HG02571 (cell line): ENCODE measurements at regions not wholly inside any gene's neighbourhood (a gene's known extent, or its start where the extent isn't known, plus 50 kb on each side); places are given as distances from the start of the nearest gene placed in this dataset.
"Not testable (repeated sequence)": the region's sequence is repeated elsewhere in the genome, so short reads cannot be mapped to it uniquely, and the experiment has no call there.

Source experiments
- ATAC-seq: cut with Tn5 transposase; IDR thresholded peaks from one replicate; pipeline ENCODE4 v1.9.1; 2021; ENCODE audit warnings: mild to moderate bottlenecking, moderate library complexity; ENCODE audit not compliant: unreplicated experiment

DNA sequence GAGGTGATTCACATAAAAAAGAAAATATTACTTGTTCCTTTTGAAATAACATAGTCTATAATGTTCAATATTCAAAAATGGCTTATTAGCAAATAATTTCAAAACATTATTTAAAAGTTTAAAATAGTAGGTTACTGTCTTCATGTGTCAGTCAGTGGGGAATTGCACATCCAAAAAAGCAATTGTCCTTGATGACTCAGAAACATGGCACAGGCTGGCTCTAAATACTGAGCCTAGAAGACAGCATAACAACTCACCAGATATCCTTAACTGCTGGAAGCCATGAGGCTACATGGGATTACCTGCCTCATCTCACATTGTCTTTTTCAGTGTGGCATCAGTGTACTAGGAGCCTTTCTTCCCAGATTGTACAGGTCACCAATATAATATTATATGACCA is 439.5 kb upstream of the RGMB start:
- no peak for ATAC-seq

DNA sequence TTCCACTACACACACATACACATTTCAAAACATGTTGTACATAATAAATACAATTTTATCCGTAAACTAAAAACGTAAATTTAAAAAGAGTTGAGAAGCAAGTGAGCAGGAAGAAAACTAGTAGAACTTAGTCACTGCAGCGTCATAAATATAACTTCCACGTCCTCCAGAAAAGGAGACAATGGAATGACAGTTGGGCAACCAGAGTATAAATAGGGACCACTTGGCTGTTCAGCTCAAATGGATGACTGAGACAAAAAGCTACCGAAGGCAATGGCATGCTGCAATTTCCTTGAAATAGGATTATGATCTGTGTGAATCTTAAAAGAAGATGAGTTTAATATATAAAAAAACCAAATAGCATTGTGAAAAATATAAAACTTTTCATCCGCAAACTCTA is 438.5 kb upstream of the RGMB start:
- no peak for ATAC-seq

DNA sequence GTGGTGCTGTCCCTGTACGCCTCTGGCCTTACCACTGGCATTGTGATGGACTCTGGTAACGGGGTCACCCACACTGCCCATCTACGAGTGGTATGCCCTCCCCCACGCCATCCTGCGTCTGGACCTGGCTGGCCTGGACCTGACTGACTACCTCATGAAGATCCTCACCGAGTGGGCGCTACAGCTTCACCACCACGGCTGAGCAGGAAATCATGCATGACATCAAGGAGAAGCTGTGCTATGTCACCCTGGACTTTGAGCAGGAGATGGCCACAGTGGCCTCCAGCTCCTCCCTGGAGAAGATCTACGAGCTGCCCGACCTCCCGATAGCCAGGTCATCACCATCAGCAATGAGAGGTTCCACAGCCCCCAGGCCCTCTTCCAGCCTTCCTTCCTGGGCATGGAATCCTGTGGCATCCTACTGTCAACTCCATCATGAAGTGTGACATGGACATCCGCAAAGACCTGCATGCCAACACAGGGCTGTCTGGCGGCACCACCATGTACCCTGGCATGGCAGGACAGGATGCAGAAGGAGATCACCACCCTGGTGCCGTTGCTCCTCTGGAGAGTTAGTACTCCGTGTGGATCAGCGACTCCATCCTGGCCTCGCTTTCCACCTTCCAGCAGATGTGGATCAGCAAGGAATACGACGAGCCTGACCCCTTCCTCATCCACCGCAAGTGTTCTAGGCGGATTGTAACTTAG is 434.2 kb upstream of the RGMB start:
- ATAC-seq: no peak

DNA sequence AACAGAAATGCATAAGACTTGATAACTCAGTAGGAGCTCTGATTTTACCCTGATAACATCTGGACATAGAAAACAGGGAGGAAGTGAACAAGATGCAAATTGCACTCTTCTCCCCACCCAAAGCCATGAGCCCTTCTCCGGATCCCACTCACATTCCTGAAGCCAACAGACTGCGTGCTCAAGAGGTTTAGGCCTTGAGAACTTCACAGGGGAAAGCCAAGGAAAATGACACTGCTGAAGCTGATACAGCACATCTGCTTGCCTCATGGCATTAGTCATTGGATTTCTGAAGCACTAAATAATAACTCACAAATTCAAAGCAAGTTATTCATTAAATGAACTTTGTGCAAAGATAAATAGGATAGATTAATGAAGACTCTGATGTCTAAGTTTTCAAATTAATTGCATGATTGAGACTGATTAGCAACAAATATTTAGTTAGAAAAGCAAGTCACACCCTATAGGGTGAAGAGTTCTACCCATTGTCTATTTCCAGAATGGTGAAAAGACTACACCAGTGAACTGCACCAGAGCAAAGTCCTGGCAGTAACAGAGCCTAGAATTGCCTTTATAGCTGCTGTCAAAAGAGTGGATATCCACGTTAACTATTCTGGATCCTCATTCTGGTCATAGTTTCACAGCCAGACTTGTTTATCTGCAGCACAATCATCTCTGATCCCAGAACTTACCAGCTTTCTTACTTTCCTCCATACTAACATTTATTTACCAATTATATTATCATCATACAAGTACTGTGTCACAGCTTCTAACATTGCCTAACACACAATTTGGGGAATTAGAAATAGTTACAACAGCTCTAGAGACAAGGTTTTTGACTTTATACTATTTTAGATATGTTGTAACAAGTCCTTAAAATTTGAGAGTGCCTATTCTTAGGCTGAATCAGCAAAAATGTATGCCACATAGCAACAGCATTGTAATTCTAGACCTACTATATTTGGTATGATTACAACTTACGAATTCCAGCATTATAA is 432.1 kb upstream of the RGMB start:
- no peak for ATAC-seq

DNA sequence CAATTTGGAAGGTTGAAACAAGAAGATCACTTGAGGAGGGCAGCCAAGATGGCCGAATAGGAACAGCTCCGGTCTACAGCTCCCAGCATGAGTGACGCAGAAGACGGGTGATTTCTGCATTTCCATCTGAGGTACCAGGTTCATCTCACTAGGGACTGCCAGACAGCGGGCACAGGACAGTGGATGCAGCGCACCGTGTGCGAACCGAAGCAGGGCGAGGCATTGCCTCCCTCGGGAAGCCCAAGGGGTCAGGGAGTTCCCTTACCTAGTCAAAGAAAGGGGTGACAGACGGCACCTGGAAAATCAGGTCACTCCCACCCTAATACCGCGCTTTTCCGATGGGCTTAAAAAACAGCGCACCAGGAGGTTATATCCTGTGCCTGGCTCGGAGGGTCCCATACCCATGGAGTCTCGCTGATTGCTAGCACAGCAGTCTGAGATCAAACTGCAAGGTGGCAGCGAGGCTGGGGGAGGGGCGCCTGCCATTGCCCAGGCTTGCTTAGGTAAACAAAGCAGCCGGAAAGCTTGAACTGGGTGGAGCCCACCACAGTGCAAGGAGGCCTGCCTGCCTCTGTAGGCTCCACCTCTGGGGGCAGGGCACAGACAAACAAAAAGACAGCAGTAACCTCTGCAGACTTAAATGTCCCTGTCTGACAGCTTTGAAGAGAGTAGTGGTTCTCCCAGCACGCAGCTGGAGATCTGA is 430.4 kb upstream of the RGMB start:
- not testable (repeated sequence) for ATAC-seq

DNA sequence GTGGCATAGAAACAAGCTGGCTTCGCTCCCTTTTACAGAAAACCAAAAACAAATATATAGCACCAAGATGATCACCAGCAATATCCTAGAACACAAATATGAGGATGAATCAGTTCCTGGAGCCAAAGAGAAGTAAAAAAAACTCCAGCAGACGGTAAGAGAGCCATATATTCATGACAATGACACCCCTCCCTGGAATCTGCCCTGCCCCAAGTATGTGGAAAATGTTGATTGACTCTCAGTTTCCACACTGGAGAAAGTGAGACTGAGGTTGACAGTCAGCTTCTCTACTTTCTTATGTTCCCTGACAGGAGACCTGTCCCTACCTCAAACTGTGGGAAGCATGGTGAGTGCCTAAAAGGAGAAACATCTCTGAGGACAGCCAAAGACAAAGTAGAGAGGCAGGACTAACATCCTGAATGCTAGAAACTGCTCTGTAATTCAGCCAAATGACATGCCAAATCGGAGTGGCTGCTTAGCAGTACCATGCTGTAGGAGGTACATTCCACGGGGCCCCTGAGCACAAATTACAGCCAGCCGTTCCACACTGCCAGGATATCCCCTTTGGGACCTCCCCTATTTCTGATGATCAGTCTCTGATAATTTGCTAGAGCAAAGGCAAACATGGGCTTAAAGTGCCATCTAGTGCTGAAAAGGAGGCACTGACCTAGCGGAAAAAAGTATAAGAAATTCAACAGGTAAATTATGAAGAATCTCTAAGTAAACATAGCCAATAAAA is 424.0 kb upstream of the RGMB start:
- ATAC-seq: no peak

DNA sequence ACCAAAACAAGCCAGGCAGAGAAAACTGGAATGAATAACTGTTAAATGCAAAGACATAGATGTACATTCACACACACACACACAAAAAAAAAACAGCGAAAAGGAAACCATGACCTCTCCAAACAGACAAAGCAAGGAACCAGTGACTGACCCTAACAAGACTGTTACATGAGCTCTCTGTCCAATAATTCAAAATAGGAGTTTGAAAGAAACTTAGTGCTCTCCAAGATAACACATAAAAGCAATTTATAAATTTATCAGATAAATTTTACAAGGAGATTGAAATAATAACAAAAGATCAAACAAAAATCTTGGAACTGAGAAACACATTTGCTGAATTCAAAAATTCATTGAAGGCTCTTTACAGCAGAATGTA is 423.5 kb upstream of the RGMB start:
- ATAC-seq: no peak

DNA sequence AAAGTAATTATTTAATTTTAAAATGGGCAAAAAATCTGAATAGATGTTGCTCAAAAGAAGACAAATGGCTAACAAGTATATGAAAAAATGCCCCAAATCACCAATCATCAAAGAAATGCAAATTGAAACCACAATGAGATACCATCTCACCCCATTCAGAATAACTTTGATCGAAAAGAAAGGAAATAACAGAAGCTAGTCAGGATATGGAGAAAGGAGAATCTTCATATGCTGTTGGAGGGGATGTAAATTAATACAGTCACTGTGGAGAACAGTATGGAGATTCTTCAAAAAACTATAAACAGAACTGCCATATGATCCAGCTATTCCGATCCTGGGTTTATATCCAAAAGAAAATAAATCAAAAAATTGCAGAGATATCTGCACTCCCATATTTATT is 418.5 kb upstream of the RGMB start:
- no peak for ATAC-seq

DNA sequence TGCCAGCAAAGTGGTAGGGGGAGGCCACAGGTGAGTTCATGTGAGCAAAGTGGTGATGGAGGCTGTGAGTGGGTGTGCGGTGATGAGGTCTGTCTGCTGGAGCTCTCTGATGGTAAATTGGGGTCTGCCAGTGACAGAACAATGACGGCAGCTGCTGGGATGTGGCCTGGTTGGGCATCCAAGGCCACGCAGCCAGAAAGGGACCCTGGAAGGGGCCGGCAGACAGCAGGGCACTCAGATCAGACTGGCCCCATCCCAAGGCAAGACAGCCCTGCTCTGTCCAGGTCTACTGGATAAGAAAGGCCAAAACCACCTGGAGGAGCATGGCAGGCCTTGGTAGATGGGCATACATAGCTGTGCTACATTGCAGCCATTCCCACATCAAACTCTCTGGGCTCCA is 412.9 kb upstream of the RGMB start:
- ATAC-seq: no peak

DNA sequence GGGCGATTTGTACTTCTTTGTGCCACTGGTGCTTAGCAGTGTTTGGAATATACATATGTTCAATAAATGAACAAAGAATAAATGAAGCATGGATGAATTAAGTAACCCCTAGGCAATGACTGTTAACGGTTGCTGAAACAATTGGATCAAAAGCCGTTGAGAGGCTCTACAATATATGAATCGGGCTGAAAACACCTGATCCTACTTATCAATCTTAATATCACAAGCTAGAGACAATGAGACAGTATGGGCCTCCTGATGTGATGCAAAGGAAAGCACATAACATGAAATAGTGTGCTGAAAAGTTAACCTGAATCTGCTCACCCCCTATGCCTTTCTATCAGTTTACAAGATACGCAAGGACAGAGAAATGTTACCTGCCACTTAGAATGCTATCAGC is 410.3 kb upstream of the RGMB start:
- no peak for ATAC-seq

DNA sequence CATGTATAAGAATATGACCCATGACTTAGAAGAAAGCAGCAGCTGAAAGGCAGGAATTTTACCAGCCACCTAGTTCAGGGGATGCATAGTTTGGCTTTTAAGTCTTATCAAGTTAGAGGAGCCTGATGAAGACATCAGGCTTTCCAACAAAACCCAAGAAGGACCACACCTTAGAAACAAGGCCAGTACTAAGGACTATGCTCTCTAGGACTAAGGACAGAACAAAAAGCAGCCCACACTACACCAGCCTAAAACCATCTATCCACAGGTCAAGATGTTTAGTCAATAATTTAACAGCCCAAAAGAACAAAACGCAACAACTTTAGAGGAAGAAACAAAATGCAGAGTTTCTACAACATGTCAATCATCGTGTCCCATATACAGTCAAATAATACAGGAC is 408.9 kb upstream of the RGMB start:
- no peak for ATAC-seq

DNA sequence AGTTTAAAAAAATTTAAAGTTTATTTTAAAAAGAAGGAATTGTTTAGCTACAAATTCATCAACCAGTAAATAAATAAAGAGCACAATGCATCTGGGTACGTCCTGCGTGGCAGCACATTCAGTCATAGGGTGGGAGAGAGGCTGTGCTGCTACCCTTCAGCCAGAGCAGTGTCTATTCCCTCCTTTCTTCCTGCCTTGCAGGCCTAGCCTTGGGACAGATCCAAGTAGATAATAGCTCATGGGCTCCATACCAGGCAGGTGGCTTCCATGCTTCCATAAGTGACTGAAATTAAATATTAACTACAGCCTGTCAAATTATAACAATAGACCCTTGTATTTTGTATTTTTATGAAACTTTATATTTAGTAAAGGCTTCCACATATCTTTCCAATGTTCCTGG is 408.3 kb upstream of the RGMB start:
- ATAC-seq: no peak

DNA sequence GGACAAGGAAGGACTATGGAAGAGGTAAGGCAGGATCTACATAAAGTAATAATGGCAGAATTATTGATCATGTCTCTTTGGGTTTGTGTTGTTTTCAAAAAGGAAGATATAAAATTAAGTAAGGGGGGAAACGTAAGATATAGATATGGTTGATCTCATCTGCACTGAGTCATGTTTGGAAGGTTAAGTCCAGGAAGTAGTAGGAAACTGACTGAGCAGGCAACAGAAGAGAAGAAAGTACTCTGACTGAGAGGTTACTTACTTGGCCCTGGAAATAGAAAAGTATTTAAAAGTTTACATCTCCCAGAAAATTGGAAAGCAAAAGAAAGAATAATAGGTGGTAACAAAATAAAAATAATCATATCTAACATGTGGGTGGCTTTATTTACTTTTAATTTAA is 405.3 kb upstream of the RGMB start:
- ATAC-seq: no peak

DNA sequence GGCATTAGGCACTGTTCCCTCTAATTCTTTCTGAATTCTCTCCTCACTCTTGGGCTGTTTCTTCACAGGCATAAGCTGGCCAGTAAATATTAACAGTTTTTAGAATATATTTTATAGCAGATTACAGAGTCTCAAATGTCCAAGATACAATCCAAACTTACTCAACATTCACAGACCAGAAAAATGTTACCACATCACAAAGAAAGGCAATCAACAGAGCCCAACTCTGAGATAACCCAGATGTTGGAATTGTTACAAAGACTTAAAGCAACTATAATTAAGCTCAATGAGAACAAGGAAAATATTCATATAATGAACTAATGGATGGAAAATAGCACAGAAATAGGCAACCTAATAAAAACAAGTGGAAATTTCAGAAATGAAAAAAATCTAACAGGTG is 401.1 kb upstream of the RGMB start:
- no peak for ATAC-seq

DNA sequence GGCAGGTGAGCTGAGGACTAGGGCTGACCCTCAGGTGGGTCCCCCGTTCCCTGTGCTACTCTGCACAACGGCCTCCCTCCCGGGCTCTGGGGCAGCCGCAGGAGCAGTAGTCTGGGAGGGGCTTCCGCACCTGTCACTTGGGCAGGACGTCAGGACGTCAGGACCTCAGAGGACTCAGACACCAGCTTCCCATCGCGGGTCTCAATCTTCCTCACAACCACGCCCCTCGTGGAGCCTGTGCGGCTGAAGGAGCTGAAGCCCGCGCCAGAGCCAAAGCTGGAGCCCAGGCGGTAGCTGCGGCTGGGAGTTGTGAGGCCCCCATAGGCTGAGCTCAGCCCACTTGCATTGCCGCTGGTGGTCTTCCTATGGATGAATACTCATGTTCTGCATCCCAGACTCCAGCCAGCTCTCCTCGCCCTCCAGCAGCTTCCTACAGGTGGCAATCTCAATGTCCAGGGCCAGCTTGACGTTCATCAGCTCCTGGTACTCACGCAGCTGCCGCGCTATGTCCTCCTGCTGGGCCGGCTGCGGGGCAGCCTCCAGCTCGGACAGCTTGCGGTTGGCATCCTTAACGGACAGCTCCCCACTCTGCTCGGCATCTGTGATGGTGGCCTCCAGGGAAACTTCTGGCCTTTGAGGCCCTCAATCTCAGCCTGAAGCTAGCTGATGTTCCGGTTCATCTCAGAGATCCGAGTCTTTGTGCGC is 381.4 kb upstream of the RGMB start:
- ATAC-seq: no peak

DNA sequence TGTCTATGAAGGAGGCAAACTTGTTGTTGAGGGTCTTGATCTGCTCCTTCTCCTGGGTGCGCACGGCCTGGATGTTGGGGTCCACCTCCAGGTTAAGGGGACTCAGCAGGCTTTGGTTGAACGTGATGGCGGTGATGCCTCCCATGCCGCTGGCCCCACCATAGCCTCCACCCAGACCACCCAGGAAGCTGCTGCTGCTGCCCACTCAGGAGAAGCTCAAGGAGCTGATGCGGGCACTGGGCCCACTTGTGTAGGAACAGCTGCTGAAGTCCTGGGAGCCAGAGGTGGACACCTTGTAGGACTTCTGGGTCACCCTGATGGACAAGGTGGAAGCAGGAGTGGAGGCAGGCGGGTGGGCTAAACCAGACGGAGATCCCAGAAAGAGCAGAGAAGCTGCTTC is 380.3 kb upstream of the RGMB start:
- ATAC-seq: not testable (repeated sequence)

DNA sequence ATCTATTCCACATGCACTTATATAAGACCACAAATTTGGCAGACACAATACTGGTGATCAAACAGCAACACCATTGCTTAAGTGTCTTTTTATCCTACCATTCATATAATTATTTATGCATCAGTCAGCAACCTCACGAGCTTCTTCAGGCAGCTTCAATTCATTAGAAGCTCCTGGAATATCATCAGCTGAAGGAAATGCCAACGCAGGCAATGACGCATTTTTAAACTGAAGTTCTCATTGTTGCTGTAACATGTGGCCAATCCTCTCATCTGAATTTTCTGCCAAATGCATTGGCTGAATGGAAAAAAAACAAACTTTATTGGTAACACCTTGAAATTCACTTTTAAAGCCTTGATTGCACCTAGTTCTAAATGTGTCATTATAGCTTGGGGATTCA is 376.4 kb upstream of the RGMB start:
- no peak for ATAC-seq

DNA sequence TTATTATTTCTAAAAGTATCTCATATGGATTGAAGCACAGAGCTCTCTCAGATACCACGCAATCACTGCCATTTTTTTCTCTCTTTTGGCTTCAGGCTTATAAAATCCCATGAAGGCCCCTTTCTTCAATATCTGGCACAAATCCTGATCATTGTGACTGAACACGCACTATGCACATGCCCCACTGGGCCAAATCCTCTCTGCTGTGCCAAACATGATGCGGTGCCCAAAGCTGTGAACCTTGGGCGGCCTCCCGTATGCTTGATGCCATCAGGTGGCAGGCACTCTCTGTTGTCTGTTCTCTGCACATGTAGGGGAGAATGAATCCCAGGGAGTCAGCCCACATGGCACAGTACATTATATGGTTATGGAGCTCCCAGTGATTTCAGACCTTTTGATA is 375.0 kb upstream of the RGMB start:
- ATAC-seq: no peak

DNA sequence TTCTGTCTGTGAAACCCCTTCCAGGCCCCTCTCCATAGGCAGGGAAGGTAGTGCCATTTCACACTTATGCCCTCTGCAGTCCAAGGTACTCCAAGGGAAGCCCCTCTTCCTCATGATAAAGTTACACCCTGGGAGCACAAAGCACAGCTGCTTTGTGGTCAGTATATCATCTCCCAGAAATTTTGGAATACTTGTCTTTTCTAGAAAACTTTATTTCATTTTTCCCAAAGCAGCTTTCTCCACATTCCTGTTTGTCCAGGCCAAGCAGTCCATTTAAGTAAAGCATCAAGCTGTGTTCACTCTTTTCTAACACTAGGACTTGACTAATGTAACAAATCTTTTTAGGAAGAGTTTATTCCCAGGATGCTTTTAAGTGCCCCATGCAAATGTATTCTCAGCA is 371.8 kb upstream of the RGMB start:
- ATAC-seq: no peak

DNA sequence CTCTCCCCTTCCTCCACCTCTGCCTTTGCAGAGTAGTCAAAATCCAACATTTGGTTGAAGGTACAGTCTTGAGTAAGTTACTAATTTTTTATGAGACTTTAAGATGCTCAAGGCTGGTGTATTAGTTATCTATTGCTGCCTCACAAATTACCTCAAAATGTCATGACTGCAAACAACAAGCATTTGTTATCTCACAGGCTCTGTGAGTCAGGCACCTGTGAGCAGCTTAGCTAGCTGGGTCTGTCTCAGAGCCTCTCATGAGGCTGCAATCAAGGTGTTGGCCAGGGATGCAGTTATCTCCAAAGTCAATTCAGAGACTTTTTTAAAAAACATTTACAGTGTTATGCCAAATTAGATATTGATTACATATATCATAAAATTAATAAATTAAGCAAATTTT is 371.3 kb upstream of the RGMB start:
- ATAC-seq: no peak
